Activated gamma-delta T cell treated with anti-CD3 and anti-CD28 coated beads, Interleukin-2, amount 50 U/mL, for 16 hours (primary cell): ENCODE measurements at regions not wholly inside any gene's neighbourhood (a gene's known extent, or its start where the extent isn't known, plus 50 kb on each side); places are given as distances from the start of the nearest gene placed in this dataset.
"Not testable (repeated sequence)": the region's sequence is repeated elsewhere in the genome, so short reads cannot be mapped to it uniquely, and the experiment has no call there.

ENCODE experiments used
- DNase-seq: peaks from one replicate; pipeline ENCODE4 v3.0.0-alpha.2; 2020; ENCODE audit warnings: low read depth

- no peak for DNase-seq
Observed at GRCh38 chr6:19329078-19329477, 508.1 kb upstream of the ID4 start.

DNA sequence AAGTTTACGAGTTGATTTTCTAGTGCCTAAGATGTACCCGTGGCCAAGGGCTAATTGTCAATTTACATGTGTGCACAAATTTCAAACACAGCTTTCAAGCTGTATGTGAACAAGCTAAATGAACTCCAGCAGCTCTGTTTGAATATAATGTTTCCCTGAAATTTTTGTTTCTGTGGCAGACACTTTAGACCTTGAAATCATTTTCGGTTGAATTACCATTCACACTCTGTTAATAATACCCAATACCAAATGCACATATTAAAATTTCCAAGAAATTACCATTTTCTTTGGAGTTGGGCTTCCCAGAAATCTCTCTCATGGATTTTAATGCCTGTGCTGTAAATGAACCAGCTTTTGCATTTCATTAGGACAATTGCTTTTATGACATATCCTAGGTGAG lies 506.1 kb upstream of the ID4 start:
- DNase-seq, result no peak

GRCh38 chr6:19332806-19333460 lies 504.2 kb upstream of the ID4 start:
- no peak for DNase-seq

DNA sequence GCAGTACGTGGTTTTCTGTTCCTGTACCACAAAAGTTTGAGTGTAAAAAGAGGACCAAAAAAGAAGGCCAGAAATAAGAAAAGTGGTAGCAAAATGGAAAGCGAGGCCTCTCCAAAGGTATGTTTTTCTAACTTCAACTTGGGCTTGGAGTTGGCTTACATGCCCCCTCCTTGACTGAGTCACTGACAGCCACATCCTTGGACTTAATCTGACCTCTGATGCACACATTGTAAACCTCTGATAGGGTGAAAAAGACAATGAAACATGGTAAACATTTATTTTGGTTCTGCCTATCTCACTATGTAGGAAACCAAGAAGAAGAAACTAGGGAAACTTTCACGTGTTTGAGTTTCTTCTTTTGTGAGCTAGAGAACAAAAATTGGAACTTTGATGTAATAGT lies 503.2 kb upstream of the ID4 start:
- no peak for DNase-seq

DNA sequence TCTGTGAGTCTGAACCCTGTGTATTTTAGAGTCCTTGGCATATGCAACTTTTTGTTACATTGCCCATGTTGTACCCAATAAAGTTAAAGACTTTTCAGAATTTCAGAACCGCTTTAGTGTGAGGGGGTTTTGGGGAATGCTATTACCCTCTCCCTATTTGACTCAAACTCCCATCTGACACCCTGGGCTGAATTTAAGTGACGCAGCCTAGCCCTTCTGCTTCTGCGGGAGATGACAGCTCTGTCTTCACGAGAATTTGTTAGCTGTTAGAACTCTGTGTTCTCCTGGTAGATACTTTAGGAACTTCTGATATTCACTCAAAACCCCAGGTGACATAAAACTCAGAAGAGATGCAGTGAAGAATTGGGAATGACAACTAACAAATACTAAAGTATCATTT lies 500.6 kb upstream of the ID4 start:
- DNase-seq, result no peak

DNA sequence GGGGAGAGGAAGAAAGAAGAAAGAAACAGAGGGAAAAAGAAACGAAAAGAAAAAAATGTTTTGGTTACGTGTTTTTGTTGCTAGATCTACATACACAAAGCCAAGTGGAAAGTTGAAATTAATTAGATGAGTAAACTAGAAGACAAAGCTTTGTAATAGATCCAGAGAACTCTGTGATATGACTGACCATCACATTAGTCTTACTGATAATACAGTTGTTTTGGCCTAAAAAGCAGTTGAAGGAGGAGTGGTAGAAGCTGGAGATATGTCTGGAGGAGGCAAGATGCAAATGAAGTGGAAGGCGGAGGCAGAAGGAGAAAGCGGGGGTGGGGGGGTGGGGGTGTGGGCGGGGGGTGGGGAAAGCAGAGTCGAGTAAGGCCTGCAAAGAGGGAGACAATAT lies 500.1 kb upstream of the ID4 start:
- no peak for DNase-seq

DNA sequence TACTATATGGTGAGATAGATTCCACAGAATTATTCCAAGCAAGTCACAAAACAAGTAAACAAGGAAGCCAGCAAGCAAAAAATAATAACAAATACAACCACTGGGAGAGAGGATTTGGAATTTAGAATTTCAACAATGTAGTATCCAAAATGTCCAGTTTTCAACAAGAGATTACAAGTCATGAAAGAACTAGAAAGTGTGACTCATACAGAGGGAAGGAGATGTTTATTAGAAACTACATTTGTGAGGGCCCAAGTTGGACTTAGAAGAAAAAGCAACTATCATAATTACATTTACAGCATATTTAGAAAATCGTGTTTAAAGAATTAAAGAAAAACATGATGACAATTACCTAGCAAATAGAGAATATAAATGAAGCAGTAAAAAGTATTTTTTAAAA lies 494.6 kb upstream of the ID4 start:
- DNase-seq, result no peak

- DNase-seq, result no peak
Observed at GRCh38 chr6:19349429-19349828, 487.7 kb upstream of the ID4 start.

GRCh38 chr6:19354181-19354580 lies 483.0 kb upstream of the ID4 start:
- no peak for DNase-seq

GRCh38 chr6:19356692-19357091 lies 480.5 kb upstream of the ID4 start:
- DNase-seq, result no peak

DNA sequence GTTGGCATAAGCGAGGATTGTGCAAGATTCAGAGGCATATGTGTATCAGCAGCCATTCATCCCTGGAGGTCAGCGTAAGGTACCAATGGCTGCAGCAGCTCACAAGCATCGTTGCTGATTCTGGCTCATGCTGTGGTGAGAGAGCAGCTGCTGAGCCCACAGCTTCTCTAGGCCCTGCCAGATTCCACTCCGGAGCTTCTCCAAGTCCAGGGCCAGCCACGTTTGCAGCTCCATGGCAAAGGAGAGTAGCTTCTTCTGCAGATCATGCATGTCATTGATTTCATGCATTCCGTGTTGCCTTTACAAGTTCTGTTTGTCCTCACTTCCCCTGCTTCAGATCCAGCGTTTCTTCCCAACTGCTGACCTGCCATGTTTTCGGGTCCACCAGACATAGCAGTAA lies 474.8 kb upstream of the ID4 start:
- DNase-seq, result no peak

GRCh38 chr6:19368511-19368910 lies 468.7 kb upstream of the ID4 start:
- no peak for DNase-seq

- no peak for DNase-seq
Observed at GRCh38 chr6:19369785-19370184, 467.4 kb upstream of the ID4 start.

GRCh38 chr6:19370831-19371230 lies 466.3 kb upstream of the ID4 start:
- no peak for DNase-seq

- DNase-seq, result no peak
Observed at GRCh38 chr6:19375613-19376012, 461.6 kb upstream of the ID4 start.

- DNase-seq, result no peak
Observed at GRCh38 chr6:19377722-19378121, 459.4 kb upstream of the ID4 start.

DNA sequence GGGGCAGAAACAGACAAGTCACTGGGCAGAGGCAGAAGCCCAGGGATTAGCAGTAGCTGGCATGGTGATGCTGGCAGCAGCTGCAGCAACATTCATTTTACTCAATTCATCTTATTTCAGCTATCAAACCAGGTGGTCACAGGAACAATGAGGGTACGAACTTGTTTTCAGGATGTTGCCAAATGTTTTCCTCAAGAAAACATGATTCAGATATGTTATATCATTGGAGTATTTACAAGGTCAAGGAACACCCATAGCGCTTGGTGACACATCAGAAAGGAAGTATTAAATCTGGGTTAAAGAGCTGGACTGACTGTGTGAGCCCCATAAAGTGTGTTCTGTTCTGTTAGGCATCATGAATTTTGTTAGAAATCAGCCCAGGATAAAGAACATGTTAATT lies 456.9 kb upstream of the ID4 start:
- no peak for DNase-seq

DNA sequence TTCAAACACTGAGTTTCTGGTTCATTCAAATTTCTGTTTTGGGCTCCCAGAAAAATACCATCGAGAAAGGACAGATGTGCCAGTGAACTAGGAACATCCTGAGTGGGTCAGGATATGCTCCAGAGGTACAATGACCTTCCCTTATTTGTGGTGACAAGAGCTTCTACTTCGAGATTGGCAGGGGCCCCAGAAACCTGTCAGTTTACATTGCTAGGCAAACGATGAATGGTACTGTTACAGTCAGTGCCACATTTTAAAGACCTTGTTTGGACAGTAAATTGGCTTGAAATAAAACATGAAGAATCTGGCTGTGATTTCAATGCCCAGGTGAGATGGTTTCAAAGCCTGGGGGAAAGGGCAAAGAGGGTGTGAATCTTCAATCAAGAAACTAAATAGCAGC lies 454.5 kb upstream of the ID4 start:
- no peak for DNase-seq

DNA sequence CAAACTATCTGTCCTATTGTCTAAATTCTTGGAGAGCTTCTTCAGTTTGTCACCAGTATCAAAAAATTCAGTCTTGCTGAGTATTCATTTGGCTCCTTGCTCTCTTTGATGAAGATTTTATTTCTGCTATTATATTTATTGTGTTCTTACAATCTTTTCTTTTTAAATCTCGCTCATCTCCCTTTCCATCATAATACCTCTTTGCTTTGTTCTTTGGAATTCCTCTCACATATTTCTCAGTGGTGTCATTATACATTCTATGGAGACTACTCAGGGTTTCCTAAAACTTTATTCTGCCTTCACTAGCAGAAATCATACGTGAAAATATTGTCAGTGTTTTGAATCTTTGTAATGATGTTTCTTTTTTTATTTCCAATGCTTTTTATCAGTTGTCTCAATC lies 445.2 kb upstream of the ID4 start:
- DNase-seq, result no peak

- no peak for DNase-seq
Observed at GRCh38 chr6:19394051-19394450, 443.1 kb upstream of the ID4 start.

- DNase-seq, result no peak
Observed at GRCh38 chr6:19394687-19395086, 442.5 kb upstream of the ID4 start.

GRCh38 chr6:19395316-19395715 lies 441.9 kb upstream of the ID4 start:
- DNase-seq, result no peak

DNA sequence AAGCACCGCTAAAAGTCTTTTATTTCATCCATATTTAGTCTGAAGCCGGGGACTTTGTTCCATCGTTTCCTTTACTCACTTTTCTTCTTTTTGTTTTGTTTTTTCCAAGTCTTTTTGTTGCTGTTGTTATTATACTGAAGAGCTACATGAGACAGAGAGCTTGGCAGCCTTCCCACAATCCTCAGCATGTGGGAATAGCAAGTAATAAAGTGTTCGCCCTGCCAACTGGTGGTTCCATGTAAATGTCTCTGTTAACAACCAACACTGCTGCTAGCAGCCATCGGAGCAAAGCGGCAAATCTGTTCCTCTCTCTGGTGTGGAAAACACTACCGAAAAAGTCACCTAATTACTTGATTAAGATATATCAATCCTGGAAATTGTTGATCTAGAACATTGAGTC lies 437.8 kb upstream of the ID4 start:
- no peak for DNase-seq

DNA sequence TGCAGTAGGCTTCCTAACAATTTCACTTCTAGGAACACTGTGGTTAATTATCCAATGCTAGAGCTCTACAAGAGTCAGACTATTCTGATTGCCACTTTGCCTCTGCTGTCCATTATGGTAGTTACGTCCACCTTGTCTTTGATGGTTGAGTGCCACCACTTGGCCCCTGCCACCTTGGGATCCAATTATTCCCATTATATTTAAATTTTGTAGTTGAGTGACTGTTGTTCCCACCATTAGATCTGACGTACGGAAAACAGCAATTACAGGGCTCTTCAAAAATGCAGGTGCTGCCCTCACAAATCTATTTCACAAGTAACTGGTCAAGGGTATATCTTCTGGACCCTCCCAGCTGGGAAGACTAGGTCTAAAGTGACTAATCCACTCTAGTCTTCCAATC lies 432.3 kb upstream of the ID4 start:
- not testable (repeated sequence) for DNase-seq

DNA sequence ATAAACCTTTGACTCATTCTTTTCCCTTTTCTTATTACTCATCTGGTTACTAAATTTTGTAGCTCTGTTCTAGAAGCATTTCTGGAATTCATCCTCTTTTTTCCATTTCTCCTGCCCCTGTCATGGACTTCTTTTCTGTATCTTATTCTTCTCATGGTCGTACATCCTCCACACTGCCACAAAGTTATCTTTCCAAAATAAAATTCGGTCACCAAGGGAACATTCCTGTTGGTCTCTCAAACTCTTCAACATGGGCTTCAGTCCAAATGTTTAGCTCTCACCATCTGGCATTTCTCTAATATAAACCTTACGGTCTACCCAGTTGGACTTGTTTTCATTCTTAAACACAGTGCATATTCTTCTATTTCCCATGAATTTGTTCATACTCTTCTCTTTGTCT lies 428.8 kb upstream of the ID4 start:
- no peak for DNase-seq
